ENCODE measurements at regions not wholly inside any gene's neighbourhood (a gene's known extent, or its start where the extent isn't known, plus 50 kb on each side); places are given as distances from the start of the nearest gene placed in this dataset.

DNA sequence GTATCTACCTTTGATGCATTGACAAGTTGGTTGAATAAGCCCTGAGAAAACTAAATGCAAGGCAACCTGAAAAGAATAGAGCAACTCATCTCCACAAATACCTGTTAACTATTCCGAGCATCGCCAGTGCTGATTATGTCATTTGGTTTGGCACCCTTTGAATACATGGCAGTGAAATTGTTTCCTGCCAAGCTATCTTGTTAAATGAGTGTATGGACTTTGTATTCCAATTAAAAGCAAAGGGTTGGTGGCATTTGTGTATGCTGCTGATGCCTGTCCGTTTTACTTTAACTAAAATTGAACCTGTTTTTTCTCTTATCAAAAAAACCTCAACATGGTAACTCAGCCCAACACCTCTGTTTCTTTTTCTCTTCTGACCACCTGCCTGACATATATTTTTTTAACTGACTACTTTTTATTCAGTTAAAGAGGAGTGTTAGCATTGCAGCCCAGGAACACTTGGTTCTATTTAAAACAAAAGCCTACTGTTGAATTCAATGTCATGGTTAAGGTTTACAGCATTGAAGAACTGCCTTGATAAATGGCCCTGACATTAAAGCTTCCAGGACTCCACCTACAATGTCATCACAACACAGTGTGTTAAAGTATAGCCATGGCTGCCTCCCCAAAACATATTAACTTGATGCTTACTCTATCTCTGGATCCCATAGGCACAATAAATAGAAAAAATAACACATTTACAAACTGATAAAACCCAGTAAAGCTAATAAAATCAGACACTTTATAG lies 838.3 kb upstream of the NOVA1 start:
- ATAC-seq (ENCODE audit: low read depth): no peak
- no peaks in the 10 kb centered on the region for H3K4me1 ChIP-seq (ENCODE audit: insufficient read depth, poor library complexity, severe bottlenecking)
- no peak overlapping the region for H3K27ac ChIP-seq (ENCODE audit: poor library complexity, severe bottlenecking)
- H3K36me3 ChIP-seq (ENCODE audit: low read depth): no peaks in the 10 kb centered on the region
- no peaks in the 10 kb centered on the region for H3K27me3 ChIP-seq (ENCODE audit: insufficient read depth, poor library complexity, severe bottlenecking)
- no peak for TF ChIP-seq CTCF (IDR thresholded peaks at IDR 0.05; ENCODE audit: poor library complexity, severe bottlenecking)
- DNase-seq (ENCODE audit: low spot score): no peak
- no peaks in the 10 kb centered on the region for H3K9me3 ChIP-seq (ENCODE audit: severe bottlenecking)
- no peak overlapping the region for H3K4me3 ChIP-seq (ENCODE audit: severe bottlenecking)

- no peak overlapping the region for H3K4me3 ChIP-seq (ENCODE audit: severe bottlenecking)
- DNase-seq (ENCODE audit: low spot score): no peak
- H3K9me3 ChIP-seq (ENCODE audit: severe bottlenecking): no peaks in the 10 kb centered on the region
- H3K27me3 ChIP-seq (ENCODE audit: insufficient read depth, poor library complexity, severe bottlenecking): peaks cover 11% of the 10 kb centered on the region
- H3K27ac ChIP-seq (ENCODE audit: poor library complexity, severe bottlenecking): no peak overlapping the region
- TF ChIP-seq CTCF (IDR thresholded peaks at IDR 0.05; ENCODE audit: poor library complexity, severe bottlenecking): no peak
- H3K36me3 ChIP-seq (ENCODE audit: low read depth): no peaks in the 10 kb centered on the region
- no peaks in the 10 kb centered on the region for H3K4me1 ChIP-seq (ENCODE audit: insufficient read depth, poor library complexity, severe bottlenecking)
- ATAC-seq (ENCODE audit: low read depth): no peak
Measured at GRCh38 chr14:27484633-27485032, 886.8 kb upstream of the NOVA1 start.

DNA sequence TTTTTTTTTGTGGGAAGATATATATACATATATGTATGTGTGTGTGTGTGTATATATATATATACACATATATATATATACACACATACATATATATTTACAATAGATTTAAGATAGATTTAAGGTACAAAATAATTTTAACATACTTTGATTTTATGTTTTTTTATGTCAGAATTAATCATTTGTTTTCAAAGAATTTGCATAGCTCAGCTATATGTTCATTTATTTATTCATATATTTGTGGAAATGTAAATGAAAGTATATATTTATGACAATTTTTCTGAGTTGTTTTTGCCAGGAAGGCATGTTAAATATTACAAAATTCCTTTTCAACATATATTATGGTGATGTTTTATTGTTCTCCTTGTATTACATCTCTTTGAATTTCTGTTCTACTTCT lies 887.4 kb upstream of the NOVA1 start:
- ATAC-seq (ENCODE audit: low read depth) (no peak), DNase-seq (ENCODE audit: low spot score) (no peak)
- H3K36me3 ChIP-seq (ENCODE audit: low read depth): no peaks in the 10 kb centered on the region
- peaks cover 10% of the 10 kb centered on the region for H3K27me3 ChIP-seq (ENCODE audit: insufficient read depth, poor library complexity, severe bottlenecking)
- H3K27ac ChIP-seq (ENCODE audit: poor library complexity, severe bottlenecking): no peak overlapping the region
- no peaks in the 10 kb centered on the region for H3K4me1 ChIP-seq (ENCODE audit: insufficient read depth, poor library complexity, severe bottlenecking)
- no peak overlapping the region for H3K4me3 ChIP-seq (ENCODE audit: severe bottlenecking)
- no peaks in the 10 kb centered on the region for H3K9me3 ChIP-seq (ENCODE audit: severe bottlenecking)
- no peak for TF ChIP-seq CTCF (IDR thresholded peaks at IDR 0.05; ENCODE audit: poor library complexity, severe bottlenecking)

DNA sequence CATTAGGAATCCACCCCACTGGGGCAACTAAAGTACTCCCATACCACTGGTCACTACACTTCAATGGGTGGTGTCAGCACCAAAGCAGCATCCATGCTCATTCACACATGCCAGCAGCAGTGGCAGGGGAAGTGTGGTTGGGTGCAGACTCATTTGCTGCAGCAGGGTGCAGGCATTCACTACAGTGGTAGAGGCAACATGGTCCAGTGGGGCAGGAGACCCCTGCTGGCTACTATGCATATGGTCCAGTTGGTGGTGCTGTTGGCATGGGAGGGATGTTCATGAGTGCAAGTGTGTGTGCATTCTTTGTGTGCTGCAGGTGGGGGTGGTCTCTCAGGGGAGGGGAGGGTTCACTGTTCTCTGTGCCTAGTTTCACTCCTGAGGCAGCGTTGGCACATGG lies 908.4 kb upstream of the NOVA1 start:
- no peak for TF ChIP-seq CTCF (IDR thresholded peaks at IDR 0.05; ENCODE audit: poor library complexity, severe bottlenecking)
- Histone ChIP-seq H3K9me3 (ENCODE audit: severe bottlenecking) (no peaks in the 10 kb centered on the region), H3K4me3 (ENCODE audit: severe bottlenecking) (no peak overlapping the region), H3K27me3 (ENCODE audit: insufficient read depth, poor library complexity, severe bottlenecking) (peaks cover 11% of the 10 kb centered on the region), H3K4me1 (ENCODE audit: insufficient read depth, poor library complexity, severe bottlenecking) (no peaks in the 10 kb centered on the region), H3K36me3 (ENCODE audit: low read depth) (no peaks in the 10 kb centered on the region), H3K27ac (ENCODE audit: poor library complexity, severe bottlenecking) (no peak overlapping the region)
- DNase-seq (ENCODE audit: low spot score) (no peak), ATAC-seq (ENCODE audit: low read depth) (no peak)

DNA sequence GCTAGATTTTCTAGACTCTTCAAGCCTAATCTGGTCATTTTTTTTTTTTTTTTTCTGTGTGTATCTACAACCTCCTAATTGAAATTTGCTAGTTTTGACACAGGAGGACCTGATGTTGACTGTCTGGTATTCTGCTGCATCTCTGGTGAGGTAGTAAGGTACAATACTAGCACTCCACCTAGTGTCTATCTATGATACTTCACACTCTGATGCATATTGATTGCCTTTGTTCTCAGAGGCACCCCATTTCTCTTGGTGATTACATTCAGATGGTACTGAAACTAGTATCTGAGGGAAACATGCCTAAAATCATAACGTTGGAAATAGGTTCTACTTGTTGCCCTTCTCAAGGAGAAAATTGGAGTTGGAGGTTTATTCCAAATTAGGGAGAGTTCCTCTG lies 930.5 kb upstream of the NOVA1 start:
- H3K27me3 ChIP-seq (ENCODE audit: insufficient read depth, poor library complexity, severe bottlenecking): peaks cover 4% of the 10 kb centered on the region
- H3K9me3 ChIP-seq (ENCODE audit: severe bottlenecking): no peaks in the 10 kb centered on the region
- no peaks in the 10 kb centered on the region for H3K36me3 ChIP-seq (ENCODE audit: low read depth)
- DNase-seq (ENCODE audit: low spot score) (no peak), ATAC-seq (ENCODE audit: low read depth) (peak; percentile 94)
- H3K4me3 ChIP-seq (ENCODE audit: severe bottlenecking): no peak overlapping the region
- no peak overlapping the region for H3K27ac ChIP-seq (ENCODE audit: poor library complexity, severe bottlenecking)
- peak; percentile 84 for TF ChIP-seq CTCF (IDR thresholded peaks at IDR 0.05; ENCODE audit: poor library complexity, severe bottlenecking)
- no peaks in the 10 kb centered on the region for H3K4me1 ChIP-seq (ENCODE audit: insufficient read depth, poor library complexity, severe bottlenecking)
